Common myeloid progenitor, CD34-positive (primary cell): ENCODE measurements at regions not wholly inside any gene's neighbourhood (a gene's known extent, or its start where the extent isn't known, plus 50 kb on each side); places are given as distances from the start of the nearest gene placed in this dataset.

Experiments
- CTCF ChIA-PET: fragments of 350-600 bp; sonication (Branson Sonifier 250); formaldehyde crosslinking; loops from one replicate; lab custom pipeline; 2021; ENCODE audit warnings: antibody characterized with exemption; lab: Charles Lee
- POLR2A ChIA-PET: fragments of 350-600 bp; sonication (Branson Sonifier 250); formaldehyde crosslinking; loops from one replicate; lab custom pipeline; 2021; ENCODE audit warnings: antibody characterized with exemption; lab: Charles Lee
- DNase-seq, 3 donors: peaks; one replicate each; pipeline versions ENCODE4 v3.0.0 to v3.0.0-alpha.2; 2013
- H3K27ac ChIP-seq, 2 experiments: 1 replicate in 1 of 2; 2 replicates in 1 of 2; pipeline ENCODE4 v1.7.0; 2013; ENCODE audit warnings: inconsistent platforms in 2 of 2, low read length in 2 of 2, mild to moderate bottlenecking in 2 of 2, low read depth in 1 of 2, moderate library complexity in 1 of 2; ENCODE audit not compliant: severe bottlenecking in 2 of 2, insufficient read depth in 1 of 2, poor library complexity in 1 of 2
- H3K27me3 ChIP-seq, 5 experiments: replicated peaks in 2 of 5; 1 replicate in 3 of 5; 2 replicates in 2 of 5; pipeline versions ENCODE4 v1.6.1 to v1.7.0; 2013; ENCODE audit warnings: low read length in 4 of 5, mild to moderate bottlenecking in 2 of 5, moderate library complexity in 2 of 5, inconsistent platforms in 1 of 5; ENCODE audit not compliant: insufficient read depth in 5 of 5, control insufficient read depth in 4 of 5
- H3K36me3 ChIP-seq, 4 experiments: 1 replicate in 2 of 4; 2 replicates in 2 of 4; pipeline versions ENCODE4 v1.6.1 to v1.7.0; 2013; ENCODE audit warnings: low read length in 3 of 4, control low read depth in 1 of 4, mild to moderate bottlenecking in 1 of 4; ENCODE audit not compliant: control insufficient read depth in 4 of 4, insufficient read depth in 4 of 4
- H3K4me1 ChIP-seq, 4 experiments: 1 replicate in 3 of 4; 2 replicates in 1 of 4; pipeline versions ENCODE4 v1.6.1 to v1.7.1; 2013; ENCODE audit warnings: low read length in 3 of 4, mild to moderate bottlenecking in 3 of 4, control low read depth in 1 of 4, inconsistent platforms in 1 of 4, moderate library complexity in 1 of 4; ENCODE audit not compliant: control insufficient read depth in 4 of 4, insufficient read depth in 4 of 4; ENCODE audit errors: control extremely low read depth in 1 of 4
- H3K4me3 ChIP-seq, 7 experiments: 1 replicate in 4 of 7; 2 replicates in 3 of 7; pipeline versions ENCODE4 v1.5.1 to v1.7.0; 2013; ENCODE audit warnings: mild to moderate bottlenecking in 7 of 7, low read length in 6 of 7, moderate library complexity in 6 of 7, inconsistent platforms in 2 of 7, low read depth in 2 of 7, control low read depth in 1 of 7; ENCODE audit not compliant: insufficient read depth in 4 of 7, control insufficient read depth in 1 of 7; ENCODE audit errors: extremely low read depth in 1 of 7
- H3K9me3 ChIP-seq, 5 experiments: 1 replicate in 4 of 5; 2 replicates in 1 of 5; pipeline versions ENCODE4 v1.6.1 to v1.7.1; 2013; ENCODE audit warnings: low read length in 4 of 5, mild to moderate bottlenecking in 2 of 5, inconsistent platforms in 1 of 5, low read depth in 1 of 5, moderate library complexity in 1 of 5; ENCODE audit not compliant: control insufficient read depth in 4 of 5, insufficient read depth in 2 of 5; ENCODE audit errors: control extremely low read depth in 1 of 5
- WGBS: methylation state at CpG from one replicate; pipeline ENCODE4 v1.1.5; 2013; ENCODE audit not compliant: insufficient coverage; 5-methylcytosine and 5-hydroxymethylcytosine counted together

- ChIA-PET CTCF (no interaction called here), POLR2A (no interaction called here)
- no peak for DNase-seq
- H3K4me1 ChIP-seq: no peaks in the 10 kb centered on the region
- H3K9me3 ChIP-seq: no peaks in the 10 kb centered on the region
- WGBS: 85% methylated on average over 3 of the region's 4 CpGs
- H3K4me3 ChIP-seq: no peak overlapping the region
- H3K27me3 ChIP-seq: peaks cover 0 to 45% (median 16%) of the 10 kb centered on the region in 5 experiments
- H3K27ac ChIP-seq: no peak overlapping the region
- H3K36me3 ChIP-seq: no peaks in the 10 kb centered on the region
These were observed 71.5 kb upstream of the PALM2AKAP2 start for GRCh38 chr9:109708451-109708945.

- ChIA-PET CTCF (no interaction called here), POLR2A (no interaction called here)
- WGBS: 94% methylated on average over 3 of the region's 3 CpGs
- H3K36me3 ChIP-seq: no peaks in the 10 kb centered on the region
- H3K27me3 ChIP-seq: peaks cover 0 to 38% (median 9%) of the 10 kb centered on the region in 5 experiments
- H3K9me3 ChIP-seq: peaks cover 0 to 2% (median 0%) of the 10 kb centered on the region in 5 experiments
- DNase-seq: no peak
- H3K27ac ChIP-seq: no peak overlapping the region
- H3K4me1 ChIP-seq: no peaks in the 10 kb centered on the region
- no peak overlapping the region for H3K4me3 ChIP-seq
These were observed 70.1 kb upstream of the PALM2AKAP2 start for GRCh38 chr9:109709866-109710265.

DNA sequence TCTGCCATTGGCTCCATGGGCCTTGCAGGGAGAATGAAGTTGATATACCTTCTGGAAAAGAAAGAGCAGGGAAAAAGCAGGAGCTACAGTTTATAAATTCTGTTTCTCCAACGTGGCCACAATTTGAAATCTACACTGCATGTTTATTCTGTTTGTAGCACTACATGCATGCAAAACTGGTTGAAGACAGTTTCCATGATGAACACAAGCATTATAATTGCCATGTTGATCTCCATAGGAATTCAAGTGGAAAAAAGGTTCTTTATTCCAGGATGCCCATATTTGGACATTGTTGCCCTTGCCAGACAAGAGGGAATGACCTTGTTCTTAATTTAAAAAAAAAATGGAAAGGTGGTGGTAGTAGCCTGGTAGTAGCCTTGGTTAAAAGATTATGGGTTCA lies 69.2 kb upstream of the PALM2AKAP2 start:
- H3K4me1 ChIP-seq: no peaks in the 10 kb centered on the region
- ChIA-PET CTCF (no interaction called here), POLR2A (no interaction called here)
- peaks cover 0 to 34% (median 4%) of the 10 kb centered on the region in 5 experiments for H3K27me3 ChIP-seq
- H3K9me3 ChIP-seq: peaks cover 0 to 2% (median 0%) of the 10 kb centered on the region in 5 experiments
- no peak for DNase-seq
- WGBS: 67% methylated on average over 1 of the region's 1 CpG
- H3K36me3 ChIP-seq: no peaks in the 10 kb centered on the region
- no peak overlapping the region for H3K27ac ChIP-seq
- H3K4me3 ChIP-seq: no peak overlapping the region

DNA sequence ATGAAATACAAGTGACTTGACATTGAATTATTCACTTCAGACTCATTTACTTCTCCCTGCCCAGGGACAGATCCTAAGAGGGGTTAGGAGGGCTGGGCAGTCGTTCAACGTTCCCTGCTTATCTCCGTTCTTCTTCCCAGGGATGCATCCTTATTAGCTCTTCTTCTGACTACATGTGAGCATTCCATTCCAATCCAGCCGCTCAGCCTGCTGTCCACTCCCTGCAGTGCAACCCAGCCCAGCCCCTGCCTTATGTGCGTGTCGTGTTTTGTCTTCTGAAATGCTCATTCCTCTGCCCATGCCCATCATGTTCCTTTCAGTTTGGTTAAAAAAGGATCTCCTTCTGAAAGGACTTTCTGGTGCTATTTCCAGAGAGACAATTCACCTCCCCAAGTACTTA lies 64.7 kb upstream of the PALM2AKAP2 start:
- ChIA-PET CTCF (no interaction called here), POLR2A (no interaction called here)
- Histone ChIP-seq H3K4me1 (no peaks in the 10 kb centered on the region), H3K9me3 (peaks cover 0 to 3% (median 0%) of the 10 kb centered on the region in 5 experiments), H3K27ac (no peak overlapping the region), H3K27me3 (peaks cover 0 to 30% (median 4%) of the 10 kb centered on the region in 5 experiments), H3K36me3 (no peaks in the 10 kb centered on the region), H3K4me3 (no peak overlapping the region)
- 94% methylated on average over 6 of the region's 6 CpGs for WGBS
- no peak for DNase-seq

GRCh38 chr9:109716631-109717030 lies 63.4 kb upstream of the PALM2AKAP2 start:
- H3K27ac ChIP-seq: no peak overlapping the region
- peaks cover 0 to 3% (median 0%) of the 10 kb centered on the region in 5 experiments for H3K9me3 ChIP-seq
- no peaks in the 10 kb centered on the region for H3K36me3 ChIP-seq
- POLR2A ChIA-PET: no interaction called here
- H3K27me3 ChIP-seq: peaks cover 0 to 32% (median 4%) of the 10 kb centered on the region in 5 experiments
- H3K4me1 ChIP-seq: no peaks in the 10 kb centered on the region
- no CpG with 5 or more reads among the region's 1 CpG for WGBS
- no peak overlapping the region for H3K4me3 ChIP-seq
- no peak for DNase-seq
- CTCF ChIA-PET: no interaction called here

- POLR2A ChIA-PET: no interaction called here
- H3K36me3 ChIP-seq: no peaks in the 10 kb centered on the region
- 92% methylated on average over 2 of the region's 2 CpGs for whole genome bisulfite sequencing
These were observed 62.7 kb upstream of the PALM2AKAP2 start for GRCh38 chr9:109717342-109717741.

GRCh38 chr9:109718861-109719260 lies 61.1 kb upstream of the PALM2AKAP2 start:
- ChIA-PET CTCF (no interaction called here), POLR2A (no interaction called here)
- no CpG with 5 or more reads among the region's 3 CpGs for WGBS
- no peaks in the 10 kb centered on the region for H3K4me1 ChIP-seq
- H3K27me3 ChIP-seq: peaks cover 3 to 24% (median 4%) of the 10 kb centered on the region in 5 experiments
- H3K4me3 ChIP-seq: no peak overlapping the region
- DNase-seq: no peak
- H3K9me3 ChIP-seq: peaks cover 0 to 3% (median 0%) of the 10 kb centered on the region in 5 experiments
- H3K36me3 ChIP-seq: no peaks in the 10 kb centered on the region
- H3K27ac ChIP-seq: no peak overlapping the region

More at GRCh38 chr9:109717342-109717741, 62.7 kb upstream of the PALM2AKAP2 start:
- CTCF ChIA-PET: no interaction called here
- H3K27ac ChIP-seq: no peak overlapping the region
- no peaks in the 10 kb centered on the region for H3K4me1 ChIP-seq
- no peak overlapping the region for H3K4me3 ChIP-seq
- no peak for DNase-seq
- H3K9me3 ChIP-seq: peaks cover 0 to 3% (median 0%) of the 10 kb centered on the region in 5 experiments
- H3K27me3 ChIP-seq: peaks cover 0 to 29% (median 4%) of the 10 kb centered on the region in 5 experiments
